Brain microvascular endothelial cell (primary cell): ENCODE measurements at regions not wholly inside any gene's neighbourhood (a gene's known extent, or its start where the extent isn't known, plus 50 kb on each side); places are given as distances from the start of the nearest gene placed in this dataset.

Experiments
- DNase-seq: peaks from one replicate; pipeline ENCODE4 v3.0.0-alpha.2; 2020
- H3K27ac ChIP-seq: fragments of 250-450 bp; sonication (Bioruptor Pico); 2 replicates; pipeline ENCODE4 v1.5.1; 2020; ENCODE audit warnings: mild to moderate bottlenecking, moderate library complexity
- H3K27me3 ChIP-seq: fragments of 250-450 bp; sonication (Bioruptor Pico); replicated peaks from 2 replicates; pipeline ENCODE4 v1.5.1; 2020; ENCODE audit warnings: mild to moderate bottlenecking
- H3K36me3 ChIP-seq: fragments of 250-450 bp; sonication (Bioruptor Pico); replicated peaks from 2 replicates; pipeline ENCODE4 v1.5.1; 2020; ENCODE audit warnings: mild to moderate bottlenecking
- H3K4me3 ChIP-seq: 2 replicates; pipeline ENCODE4 v1.5.1; 2011; ENCODE audit warnings: low read depth, mild to moderate bottlenecking, control low read depth, low read length, moderate library complexity
- CTCF ChIP-seq: IDR thresholded peaks from 2 replicates; pipeline ENCODE4 v1.5.1; 2011; ENCODE audit warnings: low read depth, mild to moderate bottlenecking, moderate library complexity, low read length, control low read depth, inconsistent platforms; ENCODE audit errors: missing control alignments
- in situ Hi-C: cut with HindIII; loops from 2 replicates; pipeline ENCODE4 v1.10.0; 2017; ENCODE audit warnings: low sequenced_read_pairs, low pct_ligation_motif_present

DNA sequence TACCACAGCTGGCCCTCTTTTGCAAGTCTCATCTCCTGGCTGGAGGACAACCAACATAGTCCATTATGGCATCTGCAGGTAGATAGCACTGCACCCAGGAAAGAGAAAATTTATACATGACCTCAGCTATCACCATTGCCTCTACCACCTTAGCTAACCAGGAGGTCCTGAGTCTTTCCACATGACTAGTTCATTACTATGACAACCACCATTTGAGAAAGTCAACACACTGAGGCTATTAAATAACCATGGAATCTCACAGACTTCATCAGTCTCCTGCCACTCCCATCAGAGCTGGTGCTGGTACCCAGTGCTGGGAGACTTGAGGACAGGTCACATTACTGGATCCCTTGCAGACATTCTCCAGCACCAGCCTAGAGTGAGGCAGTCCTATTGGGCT is 285.9 kb downstream of the GBA3 start:
- Histone ChIP-seq H3K4me3 (no peak overlapping the region), H3K27ac (no peak overlapping the region), H3K36me3 (no peaks in the 10 kb centered on the region), H3K27me3 (no peaks in the 10 kb centered on the region)
- in situ Hi-C loops = no loop called here
- no peak for TF ChIP-seq CTCF
- no peak for DNase-seq

GRCh38 chr4:22970665-22971064 is 277.9 kb downstream of the GBA3 start:
- no peaks in the 10 kb centered on the region for H3K36me3 ChIP-seq
- H3K27ac ChIP-seq = no peak overlapping the region
- no peaks in the 10 kb centered on the region for H3K27me3 ChIP-seq
- H3K4me3 ChIP-seq = no peak overlapping the region
- no peak for TF ChIP-seq CTCF
- in situ Hi-C loops = no loop called here
- no peak for DNase-seq

DNA sequence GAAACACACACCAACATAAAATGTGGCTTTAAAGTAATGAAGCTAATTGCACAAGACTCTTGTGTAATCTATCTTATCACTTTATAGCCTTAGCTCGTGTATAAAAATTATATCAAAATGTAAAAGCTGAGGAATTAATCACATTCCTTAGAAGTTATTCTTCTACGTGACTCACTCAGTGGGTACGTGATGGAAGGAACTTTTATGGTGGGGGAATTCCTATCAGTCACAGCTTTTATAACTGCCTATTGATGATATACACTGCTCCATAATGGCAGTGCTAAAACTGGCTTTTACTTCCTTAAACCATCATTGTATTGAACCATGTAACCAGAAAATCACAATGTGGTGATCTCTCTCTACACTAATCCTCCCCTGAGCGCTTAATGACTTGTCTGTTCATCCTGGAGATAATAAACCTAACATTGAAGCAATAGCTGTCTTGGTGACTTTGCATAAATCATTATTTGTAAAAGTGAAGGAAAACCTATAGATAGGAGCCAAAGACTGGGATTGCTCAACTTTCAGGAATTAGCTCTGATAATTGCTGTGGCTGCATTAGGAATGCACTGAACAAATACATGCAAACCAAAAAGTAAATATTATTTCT is 276.7 kb downstream of the GBA3 start:
- Histone ChIP-seq H3K27me3 (no peaks in the 10 kb centered on the region), H3K36me3 (no peaks in the 10 kb centered on the region), H3K4me3 (no peak overlapping the region), H3K27ac (peak overlapping the region; percentile 56)
- DNase-seq = peak; percentile 28
- in situ Hi-C loops = no loop called here
- no peak for TF ChIP-seq CTCF

DNA sequence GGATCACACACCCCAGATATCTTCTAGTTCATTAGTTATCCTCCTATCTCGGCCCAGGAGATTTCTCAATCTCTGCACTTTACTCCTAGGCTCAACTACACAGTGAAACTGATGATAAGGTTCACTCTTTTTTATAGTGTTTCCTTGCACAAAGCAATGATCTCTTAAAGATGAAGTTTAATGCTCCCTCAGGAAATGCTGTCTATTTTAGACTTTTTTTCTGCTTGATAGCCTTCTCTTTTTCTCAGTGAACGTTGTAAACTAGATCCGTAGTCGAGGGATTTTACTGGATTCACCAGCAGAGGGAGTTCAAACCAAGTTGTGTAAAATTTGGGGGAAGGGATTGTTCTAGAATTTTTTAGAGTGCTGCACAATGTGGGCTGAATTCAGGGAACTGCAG is 269.6 kb downstream of the GBA3 start:
- peak; percentile 56 for TF ChIP-seq CTCF
- in situ Hi-C loops = no loop called here
- Histone ChIP-seq H3K36me3 (no peaks in the 10 kb centered on the region), H3K4me3 (no peak overlapping the region), H3K27me3 (no peaks in the 10 kb centered on the region), H3K27ac (no peak overlapping the region)
- DNase-seq = peak; percentile 7

- Histone ChIP-seq H3K4me3 (no peak overlapping the region), H3K27ac (no peak overlapping the region), H3K36me3 (no peaks in the 10 kb centered on the region), H3K27me3 (no peaks in the 10 kb centered on the region)
- in situ Hi-C loops = no loop called here
- TF ChIP-seq CTCF = no peak
- no peak for DNase-seq
These were observed 266.7 kb downstream of the GBA3 start for GRCh38 chr4:22959483-22959882.

DNA sequence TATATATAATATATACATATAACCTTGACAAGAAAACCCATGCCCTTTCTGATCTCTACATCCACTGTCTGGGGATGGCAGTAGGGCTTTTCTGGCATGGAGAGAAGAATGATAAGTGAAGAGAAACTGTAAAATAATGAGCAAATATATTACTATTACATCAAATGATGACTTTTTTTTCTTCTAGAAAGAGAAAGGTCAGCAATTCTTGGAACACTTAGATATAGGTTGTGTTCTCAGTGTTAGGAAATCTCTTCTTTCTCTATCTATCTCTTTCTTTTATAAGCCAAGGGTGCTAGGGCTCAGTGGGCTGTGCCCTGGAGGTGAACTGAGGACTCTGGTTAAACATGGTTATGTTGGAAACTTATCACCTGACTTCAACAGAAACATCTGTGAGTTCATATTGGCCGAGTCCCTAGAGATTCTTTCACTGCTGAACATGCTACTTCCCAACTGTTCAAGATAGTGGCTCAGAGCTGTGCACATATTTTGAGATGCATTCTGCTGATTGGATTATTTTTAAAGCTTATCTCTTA is 265.1 kb downstream of the GBA3 start:
- in situ Hi-C loops = no loop called here

More for the DNA sequence above, 265.1 kb downstream of the GBA3 start:
- Histone ChIP-seq H3K36me3 (no peaks in the 10 kb centered on the region), H3K4me3 (no peak overlapping the region), H3K27me3 (no peaks in the 10 kb centered on the region), H3K27ac (no peak overlapping the region)
- TF ChIP-seq CTCF = no peak
- DNase-seq = no peak
